Esophagus muscularis mucosa (tissue), 4 donors: ENCODE measurements at regions not wholly inside any gene's neighbourhood (a gene's known extent, or its start where the extent isn't known, plus 50 kb on each side); places are given as distances from the start of the nearest gene placed in this dataset.

ENCODE experiments used
- DNase-seq: peaks from one replicate; pipeline ENCODE4 v3.0.0-alpha.2; 2017; ENCODE audit errors: extremely low spot score
- H3K27ac ChIP-seq, 4 donors: fragments of 200-600 bp; sonication (generic); replicated peaks in 1 of 4; 1 replicate in 3 of 4; 2 replicates in 1 of 4; pipeline ENCODE4 v1.5.1; 2016 to 2019; ENCODE audit warnings: mild to moderate bottlenecking in 1 of 4
- H3K27me3 ChIP-seq, 4 donors: fragments of 200-600 bp; sonication (generic); one replicate each; pipeline versions ENCODE4 v1.5.1 to v1.6.0; 2016 to 2019
- H3K36me3 ChIP-seq, 4 donors: fragments of 200-600 bp; sonication (generic); one replicate each; pipeline ENCODE4 v1.5.1; 2016 to 2019
- H3K4me1 ChIP-seq, 4 donors: fragments of 200-600 bp; sonication (generic); one replicate each; pipeline ENCODE4 v1.5.1; 2016 to 2019
- H3K4me3 ChIP-seq, 4 donors: fragments of 200-600 bp; sonication (generic); 1 replicate in 2 of 4; 2 replicates in 2 of 4; pipeline ENCODE4 v1.5.1; 2016 to 2019; ENCODE audit warnings: mild to moderate bottlenecking in 4 of 4, moderate library complexity in 1 of 4
- H3K9me3 ChIP-seq, 4 donors: fragments of 200-600 bp; sonication (generic); 1 replicate in 3 of 4; 2 replicates in 1 of 4; pipeline ENCODE4 v1.5.1; 2016 to 2019
- CTCF ChIP-seq, 3 experiments: fragments of 200-600 bp in 2 of 3; fragments of 450-650 bp in 1 of 3; sonication (generic) in 2 of 3; IDR thresholded peaks; one replicate each; pipeline ENCODE4 v1.5.1; 2017 to 2019; ENCODE audit warnings: antibody characterized with exemption in 3 of 3, mild to moderate bottlenecking in 2 of 3, moderate library complexity in 1 of 3
- EP300 ChIP-seq: sonication (generic); formaldehyde crosslinking; IDR thresholded peaks from one replicate; pipeline ENCODE4 v1.6.1; 2017; ENCODE audit warnings: antibody characterized with exemption
- POLR2A ChIP-seq: fragments of 450-650 bp; IDR thresholded peaks from one replicate; pipeline ENCODE4 v1.6.1; 2017; ENCODE audit warnings: antibody characterized with exemption, moderate library complexity, mild to moderate bottlenecking, low read depth
- POLR2AphosphoS5 ChIP-seq, 2 donors: sonication (generic); formaldehyde crosslinking; IDR thresholded peaks; one replicate each; pipeline ENCODE4 v1.6.1; 2017; ENCODE audit warnings: antibody characterized with exemption in 2 of 2
- WGBS: methylation state at CpG from one replicate; pipeline ENCODE4 v1.1.5; 2018; 5-methylcytosine and 5-hydroxymethylcytosine counted together
- intact Hi-C: fragments of 100-400 bp; cut with DNase I; formaldehyde crosslinking; loops from one replicate; pipeline ENCODE4 v1.15.1; 2023

- intact Hi-C loops, result no loop called here
- Histone ChIP-seq H3K4me1 (no peaks in the 10 kb centered on the region), H3K9me3 (peaks cover 0 to 27% (median 24%) of the 10 kb centered on the region in 4 donors), H3K27ac (no peak overlapping the region), H3K27me3 (no peaks in the 10 kb centered on the region), H3K36me3 (no peaks in the 10 kb centered on the region), H3K4me3 (no peak overlapping the region)
- DNase-seq, result no peak
- TF ChIP-seq CTCF (IDR thresholded peaks at IDR 0.05) (no peak), POLR2AphosphoS5 (IDR thresholded peaks at IDR 0.05) (no peak), EP300 (no peak), POLR2A (no peak)
These were observed 96.6 kb upstream of the WNT7A start for GRCh38 chr3:13976469-13976868.

GRCh38 chr3:13975686-13976085 lies 95.8 kb upstream of the WNT7A start:
- DNase-seq, result no peak
- Histone ChIP-seq H3K9me3 (peaks cover 0 to 27% (median 21%) of the 10 kb centered on the region in 4 donors), H3K4me3 (no peak overlapping the region), H3K36me3 (no peaks in the 10 kb centered on the region), H3K27me3 (no peaks in the 10 kb centered on the region), H3K27ac (no peak overlapping the region), H3K4me1 (no peaks in the 10 kb centered on the region)
- intact Hi-C loops, result no loop called here
- TF ChIP-seq POLR2AphosphoS5 (IDR thresholded peaks at IDR 0.05), result no peak
- TF ChIP-seq CTCF (IDR thresholded peaks at IDR 0.05), result no peak
- no peak for TF ChIP-seq EP300
- TF ChIP-seq POLR2A, result no peak
- WGBS, result 67% methylated on average over 2 of the region's 2 CpGs

- H3K9me3 ChIP-seq, result peaks cover 0 to 30% (median 21%) of the 10 kb centered on the region in 4 donors
- DNase-seq, result no peak
- intact Hi-C loops, result no loop called here
- WGBS, result 83% methylated on average over 5 of the region's 5 CpGs
- H3K27me3 ChIP-seq, result no peaks in the 10 kb centered on the region
- TF ChIP-seq CTCF (IDR thresholded peaks at IDR 0.05) (no peak), EP300 (no peak), POLR2A (no peak), POLR2AphosphoS5 (IDR thresholded peaks at IDR 0.05) (no peak)
- H3K4me3 ChIP-seq, result no peak overlapping the region
- H3K36me3 ChIP-seq, result no peaks in the 10 kb centered on the region
- no peak overlapping the region for H3K27ac ChIP-seq
- no peaks in the 10 kb centered on the region for H3K4me1 ChIP-seq
These were observed 93.0 kb upstream of the WNT7A start for GRCh38 chr3:13972679-13973379.

- H3K4me3 ChIP-seq, result no peak overlapping the region
These were observed 86.4 kb upstream of the WNT7A start for GRCh38 chr3:13966302-13966701.

More at GRCh38 chr3:13966302-13966701, 86.4 kb upstream of the WNT7A start:
- no peaks in the 10 kb centered on the region for H3K27me3 ChIP-seq
- no peak for DNase-seq
- no peaks in the 10 kb centered on the region for H3K36me3 ChIP-seq
- 71% methylated on average over 3 of the region's 3 CpGs for WGBS
- H3K9me3 ChIP-seq, result peaks cover 0 to 2% (median 0%) of the 10 kb centered on the region in 4 donors
- no peak overlapping the region for H3K27ac ChIP-seq
- intact Hi-C loops, result no loop called here
- H3K4me1 ChIP-seq, result no peaks in the 10 kb centered on the region
- TF ChIP-seq POLR2A (no peak), CTCF (IDR thresholded peaks at IDR 0.05) (no peak), EP300 (no peak), POLR2AphosphoS5 (IDR thresholded peaks at IDR 0.05) (no peak)
